SH-SY5Y (cell line): ENCODE measurements at regions not wholly inside any gene's neighbourhood (a gene's known extent, or its start where the extent isn't known, plus 50 kb on each side); places are given as distances from the start of the nearest gene placed in this dataset.

Experiments used
- GATA2 ChIP-seq: IDR thresholded peaks from 2 replicates; pipeline ENCODE4 v1.6.1; 2011; ENCODE audit warnings: mild to moderate bottlenecking, low read depth, low read length
- GATA3 ChIP-seq: IDR thresholded peaks from 2 replicates; pipeline ENCODE4 v1.6.1; 2011; ENCODE audit warnings: low read depth, mild to moderate bottlenecking, low read length, moderate library complexity

DNA sequence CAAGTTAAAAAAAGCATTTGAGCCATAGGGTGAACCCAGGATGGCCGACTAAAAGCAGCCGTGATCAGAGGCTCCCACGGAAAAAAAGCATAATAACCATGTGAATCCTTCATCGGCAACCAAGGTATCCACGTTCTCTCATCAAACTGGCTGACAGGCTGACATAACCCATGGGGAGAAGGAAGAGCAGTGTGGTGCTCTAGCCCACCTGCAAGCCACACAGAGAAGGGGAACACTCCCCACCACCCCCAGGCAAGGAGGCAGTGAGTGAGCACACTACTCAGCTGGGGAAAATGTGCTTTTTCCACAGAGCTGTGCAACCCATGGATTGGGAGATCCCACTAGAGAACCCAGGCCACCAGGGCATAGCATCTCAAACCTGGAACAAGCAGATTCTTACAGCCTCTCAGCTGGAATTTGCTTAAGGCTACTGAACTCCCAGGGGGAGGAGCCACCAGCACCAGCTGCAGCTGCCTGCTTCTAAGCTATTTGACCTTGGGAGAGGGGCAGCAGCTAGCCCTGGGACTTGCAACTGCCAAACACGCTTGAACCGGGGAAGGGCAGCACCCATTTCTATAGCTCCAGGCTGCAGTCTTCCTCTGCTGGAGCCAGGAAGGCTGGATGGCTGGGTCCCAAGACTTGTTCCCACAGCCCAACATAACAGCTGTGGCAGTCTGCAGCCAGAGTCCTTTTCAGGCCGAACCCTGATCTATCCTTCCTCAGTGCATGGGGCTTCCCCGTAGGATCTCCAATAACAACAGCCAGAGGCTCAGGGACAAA, 178.2 kb upstream of the NRG3 start:
- TF ChIP-seq GATA2: no peak
- no peak for TF ChIP-seq GATA3
